Fibroblast of lung (primary cell): ENCODE measurements at regions not wholly inside any gene's neighbourhood (a gene's known extent, or its start where the extent isn't known, plus 50 kb on each side); places are given as distances from the start of the nearest gene placed in this dataset.

Experiments
- CTCF ChIP-seq, 2 donors: IDR thresholded peaks in 1 of 2; conservative IDR thresholded peaks in 1 of 2; 1 replicate in 1 of 2; 2 replicates in 1 of 2; pipeline ENCODE4 v1.5.1; 2011 to 2012; ENCODE audit warnings: low read length in 2 of 2, control low read depth in 1 of 2, inconsistent platforms in 1 of 2, low read depth in 1 of 2, mild to moderate bottlenecking in 1 of 2
- EZH2 ChIP-seq: IDR thresholded peaks from 2 replicates; pipeline ENCODE4 v1.5.1; 2012; ENCODE audit warnings: low read length, control low read depth, mild to moderate bottlenecking; ENCODE audit errors: missing control alignments

GRCh38 chr10:69726850-69727249 is 74.9 kb upstream of the COL13A1 start:
- TF ChIP-seq CTCF (conservative IDR thresholded peaks at IDR 0.05 in 1 of 2, IDR thresholded peaks at IDR 0.05 in 1 of 2; ENCODE audit: low read depth in 1 of 2, low read length in 2 of 2) (no peak), EZH2 (no peak)
